CD4-positive, alpha-beta T cell treated with Interleukin-17A for 4 hours (primary cell): ENCODE measurements at regions not wholly inside any gene's neighbourhood (a gene's known extent, or its start where the extent isn't known, plus 50 kb on each side); places are given as distances from the start of the nearest gene placed in this dataset.

Experiments
- DNase-seq: peaks from one replicate; pipeline ENCODE4 v3.0.0-alpha.2; 2020; ENCODE audit warnings: mixed read lengths

DNA sequence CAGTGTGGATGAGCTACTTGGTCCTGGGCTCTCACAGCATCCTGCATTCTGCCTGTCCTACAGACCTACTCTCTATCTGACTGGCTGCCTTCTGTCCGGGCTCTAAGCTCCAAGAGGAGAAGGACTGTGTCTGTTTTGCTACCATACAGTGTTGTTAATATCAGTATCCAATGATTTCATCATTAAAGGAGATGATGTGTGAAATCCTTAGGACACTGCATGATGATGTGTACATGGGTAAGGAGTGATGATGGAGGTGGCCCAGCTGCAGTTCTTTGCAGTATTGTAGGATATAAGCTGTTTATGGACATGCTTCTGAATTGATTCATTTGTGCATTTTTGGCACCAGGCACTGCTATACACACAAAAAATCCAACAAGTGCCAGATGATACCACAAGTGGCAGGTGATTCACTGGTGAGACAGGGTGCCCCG is 536.9 kb upstream of the CDH11 start:
- DNase-seq = no peak

DNA sequence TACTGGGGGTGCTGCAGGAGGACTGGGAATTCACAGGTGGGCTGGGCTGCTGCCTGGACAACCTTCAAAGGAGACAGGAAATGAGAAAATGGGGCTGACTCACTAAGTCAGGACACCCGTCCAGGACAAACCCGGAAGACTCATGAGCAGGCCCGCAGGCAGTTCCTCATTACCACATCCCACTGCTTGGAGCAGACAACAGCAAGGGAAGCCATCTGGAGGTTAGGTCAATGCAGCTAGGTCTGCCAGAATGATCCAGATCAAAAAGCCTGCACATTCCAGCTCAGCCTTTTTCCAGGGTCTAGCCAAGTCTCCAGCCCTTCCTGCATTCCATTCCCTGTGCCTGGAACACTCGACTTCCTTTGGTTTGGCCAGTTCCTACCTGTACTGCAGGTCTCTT is 536.5 kb upstream of the CDH11 start:
- DNase-seq = no peak

DNA sequence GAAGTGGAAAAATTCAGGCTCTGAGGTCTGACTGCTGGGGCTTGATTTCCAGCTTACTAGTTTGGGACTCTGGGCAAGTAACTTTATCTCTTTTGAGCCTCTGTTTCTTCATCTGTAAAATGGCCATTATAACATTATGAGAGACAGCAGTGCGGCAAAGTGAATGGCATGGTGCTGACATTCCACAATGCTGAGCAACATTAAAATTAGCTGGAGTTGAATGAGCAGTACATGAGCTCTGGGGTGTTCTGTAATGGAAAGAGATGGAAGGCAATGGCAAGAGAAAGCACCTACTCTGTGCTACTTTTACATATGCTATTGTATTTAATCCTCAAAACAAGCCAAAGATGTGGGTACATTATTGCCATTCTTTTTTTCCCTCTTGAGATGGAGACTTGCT is 535.7 kb upstream of the CDH11 start:
- no peak for DNase-seq

DNA sequence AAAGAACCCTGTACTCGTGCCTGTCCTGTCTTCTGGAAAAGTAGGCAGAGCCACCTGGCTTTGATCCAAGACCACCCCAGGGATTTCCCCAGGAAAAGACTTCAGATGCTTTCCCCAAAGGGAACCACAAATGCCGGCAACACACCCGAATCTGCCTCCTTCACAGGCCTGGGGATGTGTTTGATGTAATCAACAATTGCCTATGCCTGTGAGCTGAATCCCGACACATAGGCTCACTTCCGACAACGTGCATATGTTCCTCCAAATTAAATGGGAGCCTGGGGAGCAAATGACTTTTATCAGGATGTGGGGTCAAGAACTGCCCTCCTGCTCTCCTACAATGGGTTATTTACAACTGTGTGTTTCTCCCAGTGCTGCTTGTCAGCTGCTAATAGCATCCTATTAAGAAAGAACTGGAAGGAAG is 535.2 kb upstream of the CDH11 start:
- DNase-seq = no peak

DNA sequence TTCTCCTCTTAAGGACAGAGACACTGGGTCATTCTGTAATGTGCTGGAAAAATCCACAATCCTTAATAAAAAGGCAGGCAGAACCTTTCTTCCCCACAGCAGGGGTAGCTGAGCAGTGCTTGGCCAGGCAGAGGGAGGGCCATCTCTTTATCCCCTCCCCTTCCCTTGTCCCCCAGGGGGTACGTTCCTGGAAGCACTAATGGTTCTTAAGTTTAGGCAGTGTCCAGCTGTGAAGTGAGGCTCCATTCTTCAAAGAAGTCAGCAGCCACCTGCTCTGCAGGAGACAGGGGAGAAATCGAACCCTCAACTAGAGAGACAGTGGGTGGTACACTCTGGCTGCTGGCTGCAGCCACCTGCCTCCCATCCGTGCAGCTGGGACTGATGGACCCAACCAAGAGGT is 533.9 kb upstream of the CDH11 start:
- DNase-seq = no peak

DNA sequence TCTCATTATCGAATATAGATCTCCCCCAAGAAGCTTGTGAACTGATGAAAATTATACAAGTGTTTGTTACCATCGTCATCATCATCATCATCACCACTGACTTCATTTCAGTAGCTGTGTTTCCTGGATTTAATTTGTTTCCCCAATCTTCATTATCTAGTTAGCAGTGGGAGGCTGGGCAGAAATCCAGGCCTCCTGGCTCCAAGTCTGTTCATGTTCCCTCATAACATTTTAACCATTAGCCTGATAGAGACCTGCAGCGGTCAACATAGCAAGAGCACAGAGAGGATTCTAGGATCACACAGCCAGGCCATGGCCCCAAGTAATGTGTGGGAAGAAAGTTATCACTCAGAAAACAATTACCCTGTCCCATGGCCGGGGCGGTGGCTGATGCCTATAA is 526.2 kb upstream of the CDH11 start:
- DNase-seq = no peak

DNA sequence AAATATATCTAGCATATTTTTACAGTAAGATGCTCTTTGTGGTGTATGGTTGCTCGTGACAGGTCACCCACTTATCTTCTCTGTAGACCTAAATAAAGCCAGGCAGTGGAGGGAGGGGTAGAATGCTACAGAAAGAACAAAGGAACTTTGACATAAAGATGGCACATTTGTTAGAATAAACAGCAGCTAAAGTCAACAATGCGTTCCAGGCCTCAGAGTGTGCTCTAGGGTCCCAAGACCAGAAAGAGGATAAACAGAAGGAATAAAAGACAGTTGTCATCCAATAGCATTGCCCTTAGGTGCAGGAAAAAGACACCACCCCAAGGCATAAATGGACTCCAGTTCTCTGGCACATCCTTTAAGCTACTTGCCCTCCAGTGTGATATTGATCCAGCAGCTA is 523.0 kb upstream of the CDH11 start:
- DNase-seq = no peak

DNA sequence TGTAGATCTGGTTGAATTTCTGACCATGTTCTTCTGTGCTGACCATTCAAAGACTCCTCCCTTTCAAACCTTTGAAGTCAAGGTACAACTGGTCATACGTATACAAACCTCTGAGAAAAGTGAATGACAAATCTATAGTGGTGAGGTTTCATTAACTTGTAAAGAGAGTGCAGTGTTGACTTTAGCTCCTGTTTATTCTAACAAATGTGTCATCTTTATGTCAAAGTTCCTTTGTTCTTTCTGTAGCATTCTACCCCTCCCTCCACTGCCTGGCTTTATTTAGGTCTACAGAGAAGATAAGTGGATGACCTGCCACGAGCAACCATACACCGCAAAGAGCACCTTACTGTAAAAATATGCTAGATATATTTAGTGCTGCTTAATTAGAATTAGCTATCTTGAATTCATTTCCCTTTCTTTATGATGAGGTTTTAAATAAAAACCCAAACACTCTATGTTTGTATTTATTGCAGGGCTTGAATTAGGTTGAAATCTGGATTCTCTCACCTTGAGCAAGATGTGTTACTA is 520.0 kb upstream of the CDH11 start:
- DNase-seq = no peak

DNA sequence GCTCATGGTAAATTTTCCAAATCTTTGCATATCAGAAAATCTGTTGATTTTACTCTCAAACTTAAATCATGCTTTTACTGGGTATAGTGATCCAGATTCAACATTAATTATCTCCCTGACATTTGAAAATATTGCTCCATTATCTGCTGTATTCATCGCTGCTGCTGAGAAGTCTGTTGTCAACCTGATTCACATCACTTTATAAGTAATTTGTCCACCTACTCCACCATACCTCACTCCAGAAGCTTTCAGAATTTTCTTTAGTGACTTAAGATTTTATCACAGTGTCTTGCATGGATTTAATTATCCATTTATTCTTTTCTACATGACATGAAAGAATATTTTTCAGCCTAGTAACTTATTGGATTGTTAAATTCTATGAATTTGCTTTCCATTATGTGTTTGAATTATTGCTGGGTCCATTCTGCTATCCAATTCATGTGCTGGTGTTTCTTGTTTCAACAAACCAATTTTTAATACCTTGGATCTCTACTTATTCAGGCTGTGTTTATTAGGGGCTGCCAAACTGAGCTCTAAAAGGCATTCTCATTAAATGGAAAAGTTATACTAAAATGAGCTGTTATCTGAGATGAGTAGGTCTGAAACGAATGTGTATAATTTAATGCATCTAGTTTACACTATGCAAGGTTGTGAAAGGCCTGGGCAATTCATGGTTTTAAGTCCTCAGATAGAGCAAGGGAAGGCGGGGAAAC is 519.3 kb upstream of the CDH11 start:
- no peak for DNase-seq

DNA sequence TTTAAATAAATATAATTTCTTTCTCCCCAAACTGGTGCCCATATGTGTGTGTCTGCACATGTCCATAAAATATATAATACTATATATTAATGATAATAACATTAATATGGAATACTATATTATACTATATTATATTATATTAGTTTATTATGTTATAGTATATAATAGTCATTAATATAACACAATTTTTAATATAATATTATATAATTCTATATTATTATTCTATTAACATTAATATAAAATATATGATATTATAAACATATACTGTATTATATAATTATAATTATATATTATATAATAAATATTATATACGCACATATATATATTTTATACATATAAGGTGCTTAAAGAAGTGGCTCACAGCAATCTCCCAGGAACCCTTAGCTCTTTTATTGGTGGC is 513.0 kb upstream of the CDH11 start:
- DNase-seq = no peak

DNA sequence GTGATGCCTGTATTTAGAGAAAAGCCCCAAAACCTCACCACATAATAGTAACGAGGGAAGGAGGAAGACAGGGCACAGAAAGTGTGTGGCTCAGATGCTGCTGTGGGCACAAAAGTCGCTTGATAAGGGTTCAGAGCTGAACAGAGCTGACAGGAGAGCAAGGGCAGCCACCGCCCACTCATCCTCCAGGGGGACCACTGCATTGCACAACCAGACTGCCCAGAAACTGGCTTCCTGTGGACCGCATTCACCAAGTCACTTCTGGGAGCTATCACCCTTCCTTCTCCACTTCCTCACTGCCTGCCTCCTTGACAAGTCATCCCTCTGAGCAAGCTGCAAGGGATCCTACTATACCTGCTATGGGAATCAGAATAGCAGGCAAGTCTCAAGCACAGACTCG is 512.4 kb upstream of the CDH11 start:
- DNase-seq = no peak

DNA sequence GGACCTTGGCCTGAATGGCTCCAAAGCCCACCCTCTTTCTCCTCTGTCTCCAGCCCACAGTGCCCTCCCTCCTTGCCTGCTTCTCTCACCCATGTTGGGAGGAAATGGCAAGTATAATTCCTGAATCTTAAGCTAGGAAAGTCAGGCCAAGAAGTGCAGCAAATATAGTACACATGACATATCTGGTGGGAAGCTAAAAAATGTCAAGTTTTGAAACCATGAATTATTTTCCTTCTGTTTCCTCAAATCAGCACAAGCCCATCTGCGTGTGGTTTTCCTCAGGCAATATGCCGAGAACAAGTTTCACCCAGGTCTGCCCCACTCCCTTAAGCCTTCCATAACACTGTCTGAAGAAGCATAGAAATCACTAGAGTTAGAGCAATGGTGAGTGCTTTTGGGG is 502.8 kb upstream of the CDH11 start:
- no peak for DNase-seq

DNA sequence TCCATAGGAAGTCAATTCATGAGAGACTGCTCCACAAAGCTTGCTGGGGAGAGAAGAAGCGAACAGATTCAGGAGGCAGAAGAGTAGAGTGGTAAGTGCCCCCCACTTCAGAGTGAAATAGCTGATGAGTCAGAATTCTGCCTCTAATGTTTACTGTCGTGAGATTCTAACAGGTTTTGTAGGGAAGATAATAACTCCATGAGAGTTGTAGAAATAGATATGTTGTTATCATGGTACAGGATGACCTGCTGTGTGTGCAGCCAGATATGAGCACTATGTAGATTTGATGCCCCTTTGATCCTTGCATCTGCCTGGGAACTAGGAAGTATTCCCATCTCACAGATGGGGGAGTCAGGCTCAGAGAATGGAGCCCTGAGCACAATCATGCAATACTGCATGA is 502.4 kb upstream of the CDH11 start:
- no peak for DNase-seq

DNA sequence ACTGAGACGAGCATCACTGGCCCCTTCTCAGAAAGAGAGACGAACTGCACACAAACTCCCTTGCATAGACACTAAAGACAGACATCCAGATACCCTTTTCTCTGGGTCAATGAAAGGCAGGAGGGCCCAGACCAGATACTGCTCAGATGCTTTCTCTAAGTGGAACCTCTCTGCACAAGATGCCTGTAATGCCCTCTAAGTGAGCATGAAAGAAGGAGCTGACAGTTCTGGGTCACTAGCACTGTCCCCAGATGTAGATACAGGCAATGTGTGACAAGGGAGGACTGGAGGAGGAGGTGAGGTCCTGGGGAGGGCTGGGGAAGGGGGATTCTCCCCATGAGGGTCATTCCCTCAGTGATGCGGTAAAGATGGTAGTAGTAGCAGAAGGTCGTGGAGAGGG is 501.0 kb upstream of the CDH11 start:
- no peak for DNase-seq

DNA sequence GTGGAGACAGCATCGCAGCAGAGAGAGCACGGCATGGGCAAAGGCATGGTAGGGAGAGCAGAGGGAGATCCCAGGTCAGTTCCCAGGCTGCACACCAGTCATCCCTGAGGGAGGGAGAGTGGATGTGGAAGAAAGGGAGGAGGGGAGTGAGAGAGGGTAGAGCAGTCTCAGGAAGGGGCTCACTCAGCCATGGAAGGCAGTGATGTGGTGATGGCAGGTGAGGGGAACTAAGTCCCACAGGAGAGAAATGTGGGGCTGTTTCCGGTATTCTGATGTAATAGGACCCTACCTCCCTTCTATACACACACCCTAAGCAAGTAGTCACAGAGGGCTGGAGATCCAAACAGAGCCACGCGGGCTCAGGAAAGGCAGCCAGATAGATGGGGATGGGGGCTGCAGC is 500.3 kb upstream of the CDH11 start:
- no peak for DNase-seq

DNA sequence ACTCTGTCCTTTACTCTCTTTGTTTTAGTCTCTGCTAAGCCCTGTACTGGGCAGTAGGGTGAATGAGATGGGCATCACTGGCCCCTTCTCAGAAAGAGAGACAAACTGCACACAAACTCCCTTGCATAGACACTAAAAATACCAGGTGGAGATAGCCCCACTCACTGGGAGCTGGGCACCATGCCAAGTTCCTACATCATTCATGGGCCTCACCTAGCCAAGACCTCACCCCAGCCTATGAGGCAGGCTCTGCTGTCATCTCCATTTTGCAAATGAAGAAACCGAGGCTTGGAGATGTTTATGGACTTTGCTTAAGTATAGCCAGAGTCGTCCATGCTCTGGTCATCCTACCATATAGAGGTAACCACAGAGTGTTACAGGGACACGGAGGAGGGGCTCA is 499.8 kb upstream of the CDH11 start:
- no peak for DNase-seq

DNA sequence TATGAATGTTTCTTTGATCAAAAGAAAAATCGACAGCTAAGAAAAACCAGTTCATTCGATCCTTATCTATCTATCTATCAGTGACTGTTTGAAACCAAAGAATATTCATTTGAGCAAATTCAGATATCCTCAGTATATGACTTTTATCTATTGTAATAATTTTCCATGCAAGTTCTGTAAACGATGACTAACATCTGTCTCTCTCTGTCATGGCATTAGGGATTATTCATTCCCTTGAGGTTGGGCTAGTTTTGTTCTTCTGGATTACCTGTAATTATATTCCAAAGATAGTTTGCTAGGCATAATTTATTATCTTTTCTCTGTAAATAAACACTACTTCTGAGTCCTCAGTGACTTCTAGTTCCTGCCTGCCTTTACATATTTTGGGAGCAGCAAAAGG is 497.7 kb upstream of the CDH11 start:
- DNase-seq = no peak

DNA sequence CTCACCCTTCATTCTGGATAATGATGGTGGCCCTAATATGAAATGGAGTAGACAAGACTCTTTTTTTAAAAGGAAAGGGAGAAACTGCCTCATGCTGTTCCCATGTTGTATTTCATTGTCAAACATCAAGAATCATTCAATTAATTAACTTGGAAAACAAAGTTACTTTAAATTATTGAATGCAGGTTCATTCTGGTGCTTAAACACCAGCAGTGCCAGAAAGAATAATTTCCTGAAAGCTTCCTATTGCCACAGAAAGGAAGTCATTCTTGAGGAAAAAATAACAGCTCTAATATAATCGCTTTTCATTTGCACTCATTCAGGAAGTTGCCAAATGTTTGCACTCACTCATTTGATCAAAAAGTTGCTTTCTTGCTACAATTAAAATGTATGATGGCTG is 497.1 kb upstream of the CDH11 start:
- no peak for DNase-seq

DNA sequence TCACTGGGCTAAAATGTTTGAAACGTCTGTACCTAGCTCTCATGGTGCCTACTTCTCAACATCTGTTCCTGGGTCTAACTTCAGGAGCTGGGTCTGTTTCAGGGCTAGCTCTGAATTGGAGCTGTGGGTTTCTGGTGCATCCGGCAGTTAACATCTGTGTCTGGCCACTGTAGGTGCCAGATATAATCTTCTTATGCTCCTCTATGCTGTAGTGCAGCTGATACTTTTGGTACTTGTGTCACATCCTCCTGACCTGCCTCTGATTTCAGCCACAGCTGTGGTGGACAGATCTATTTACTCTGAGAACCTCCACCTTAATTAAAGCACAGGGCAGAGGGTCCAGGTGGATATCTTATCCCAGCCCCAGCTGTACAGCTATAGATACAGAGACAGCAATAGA is 496.5 kb upstream of the CDH11 start:
- DNase-seq = no peak

DNA sequence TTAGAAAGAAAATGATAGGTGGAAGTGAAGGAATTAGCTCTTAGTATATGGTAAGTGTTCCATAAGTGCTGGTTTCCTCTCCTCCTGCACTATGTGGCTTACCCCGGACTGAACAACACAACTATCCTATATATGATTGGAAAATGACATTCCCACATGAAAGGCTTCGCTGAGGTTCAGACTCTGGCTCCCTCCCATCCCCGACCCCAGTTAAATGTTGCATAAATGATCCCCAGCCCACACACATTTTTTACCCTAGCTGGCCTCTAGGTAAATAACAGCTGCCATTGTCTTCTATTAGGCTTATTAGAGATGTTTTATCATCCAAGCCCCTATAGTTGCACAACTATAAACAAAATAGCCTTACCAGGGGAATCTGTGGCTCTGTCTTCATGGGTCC is 495.6 kb upstream of the CDH11 start:
- DNase-seq = no peak

DNA sequence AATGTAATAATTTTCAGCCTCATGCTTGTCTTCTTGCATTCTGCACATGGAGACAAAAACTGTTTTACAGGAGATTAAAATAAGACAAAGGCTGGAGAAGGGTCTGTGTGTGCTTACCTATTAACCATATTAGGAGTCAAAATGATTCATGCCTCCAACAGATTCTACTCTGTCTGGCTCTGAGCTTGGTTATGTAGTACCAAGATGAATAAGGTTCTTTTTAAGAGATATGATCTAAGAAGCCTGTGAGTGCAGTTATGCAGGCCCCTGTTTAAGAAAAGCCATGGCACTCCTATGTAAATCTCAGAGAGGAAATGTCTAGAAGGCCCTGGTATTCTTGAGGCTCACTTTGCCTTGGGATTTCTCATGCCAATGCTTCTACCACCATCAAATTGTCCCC is 486.6 kb upstream of the CDH11 start:
- no peak for DNase-seq

DNA sequence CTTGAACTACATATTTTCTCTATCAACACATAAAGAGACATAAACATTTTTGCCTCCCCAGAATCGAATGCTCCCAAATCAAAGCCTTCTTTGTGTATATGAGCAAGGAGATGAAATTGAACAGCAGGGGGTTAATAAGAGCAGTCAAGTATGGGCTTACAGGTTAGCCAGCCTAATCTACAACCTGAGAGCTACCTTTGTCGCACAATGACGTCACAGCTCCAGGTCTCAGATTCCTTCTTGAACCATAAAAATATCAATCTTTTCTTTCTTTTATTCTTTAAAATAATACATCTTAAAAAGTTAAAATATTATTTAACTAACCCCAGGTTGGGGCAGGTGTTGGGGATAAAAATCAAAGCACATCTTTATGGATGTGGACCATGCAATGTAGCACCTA is 482.9 kb upstream of the CDH11 start:
- no peak for DNase-seq

DNA sequence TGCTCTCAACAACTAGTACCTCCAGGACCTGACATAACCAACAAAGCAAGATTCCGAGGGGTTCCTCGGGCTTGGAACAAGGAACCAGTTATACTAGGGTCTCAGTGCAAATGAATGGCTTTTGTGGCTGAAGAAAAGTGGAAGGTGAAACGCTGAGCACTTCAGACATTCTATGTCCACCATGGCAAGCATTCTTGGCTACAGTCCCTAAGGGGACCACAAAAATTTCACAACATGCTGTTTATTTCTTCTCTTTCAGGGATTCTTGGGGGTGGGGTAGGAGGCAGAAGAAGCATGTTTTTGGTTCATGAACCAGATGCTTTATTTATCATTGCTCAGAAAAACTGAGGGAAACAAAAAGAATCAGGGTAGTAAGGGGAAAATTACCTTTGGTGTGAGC is 479.9 kb upstream of the CDH11 start:
- DNase-seq = no peak

DNA sequence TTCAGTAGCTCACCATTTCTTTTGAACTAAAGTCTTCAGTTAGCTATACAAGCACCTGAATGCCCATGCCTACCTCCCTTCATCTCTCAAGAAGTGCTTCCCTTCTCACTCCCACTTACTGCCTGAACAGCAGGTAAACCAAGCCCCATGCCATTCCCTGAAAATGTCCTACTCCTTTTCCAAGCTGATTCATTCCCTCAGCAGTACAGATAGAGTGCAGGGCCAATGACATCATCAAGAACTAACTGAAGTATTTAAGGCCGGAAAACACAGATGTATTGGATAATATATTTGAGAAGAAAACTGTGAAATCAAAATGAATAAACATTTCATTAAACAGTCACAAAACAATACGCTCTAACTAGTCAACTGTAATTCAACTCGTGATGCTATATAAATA is 478.8 kb upstream of the CDH11 start:
- no peak for DNase-seq

DNA sequence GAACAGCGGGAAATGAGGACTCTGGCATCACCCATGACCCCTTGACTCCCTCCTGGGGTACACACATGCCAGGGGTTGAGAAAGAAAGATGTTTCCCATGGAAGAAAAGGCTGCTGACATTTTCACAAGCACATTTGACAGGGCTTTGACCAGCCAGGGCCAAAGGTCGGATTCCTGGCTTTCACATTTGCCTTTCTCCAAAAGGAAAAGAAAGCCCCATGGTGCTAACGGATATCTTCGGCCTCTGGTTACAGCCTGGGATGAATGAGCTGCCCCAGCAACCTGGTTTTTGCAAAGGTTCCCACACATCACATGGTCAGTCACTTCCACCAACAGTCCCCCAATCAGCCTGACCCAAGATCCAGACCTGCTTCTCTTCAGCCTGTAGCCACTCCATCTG is 478.2 kb upstream of the CDH11 start:
- DNase-seq = no peak
